ENCODE measurements at regions not wholly inside any gene's neighbourhood (a gene's known extent, or its start where the extent isn't known, plus 50 kb on each side); places are given as distances from the start of the nearest gene placed in this dataset.
A peak's percentile ranks its signal among the peaks of the same experiment; 100 is the strongest.

DNA sequence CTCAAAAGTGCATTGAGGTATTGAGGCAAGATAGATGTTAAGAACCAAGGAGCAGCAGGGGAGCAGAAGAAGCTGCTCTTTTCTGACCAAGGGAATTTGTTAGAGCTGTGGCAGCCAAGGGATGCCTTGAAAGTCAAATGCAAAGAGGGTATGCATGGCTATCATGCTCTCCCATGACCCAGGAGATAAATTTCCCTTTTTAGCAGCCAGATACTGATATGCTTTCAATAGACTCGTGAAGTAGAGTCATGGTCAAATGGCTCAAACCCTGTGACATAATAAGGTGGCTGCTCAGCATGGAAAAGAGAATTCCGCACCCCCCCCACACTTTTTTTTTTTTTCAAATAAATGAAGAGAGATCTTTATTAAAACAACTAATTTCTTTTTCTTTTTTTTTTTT, 180.9 kb upstream of the ACTBL2 start:
- no peaks in the 10 kb centered on the region for H3K36me3 Mint-ChIP-seq (ENCODE audit: low read depth)
- H3K27ac Mint-ChIP-seq (ENCODE audit: unreplicated experiment), result no peak overlapping the region
- peaks cover 6% of the 10 kb centered on the region for H3K9me3 Mint-ChIP-seq
- H3K27me3 Mint-ChIP-seq (ENCODE audit: low read depth), result no peaks in the 10 kb centered on the region
- no peak for TF ChIP-seq CTCF (conservative IDR thresholded peaks at IDR 0.05)
- no peak overlapping the region for H3K4me3 Mint-ChIP-seq
- H3K4me1 Mint-ChIP-seq, result peaks cover 26% of the 10 kb centered on the region
- DNase-seq (ENCODE audit: low read depth, low spot score), result no peak

DNA sequence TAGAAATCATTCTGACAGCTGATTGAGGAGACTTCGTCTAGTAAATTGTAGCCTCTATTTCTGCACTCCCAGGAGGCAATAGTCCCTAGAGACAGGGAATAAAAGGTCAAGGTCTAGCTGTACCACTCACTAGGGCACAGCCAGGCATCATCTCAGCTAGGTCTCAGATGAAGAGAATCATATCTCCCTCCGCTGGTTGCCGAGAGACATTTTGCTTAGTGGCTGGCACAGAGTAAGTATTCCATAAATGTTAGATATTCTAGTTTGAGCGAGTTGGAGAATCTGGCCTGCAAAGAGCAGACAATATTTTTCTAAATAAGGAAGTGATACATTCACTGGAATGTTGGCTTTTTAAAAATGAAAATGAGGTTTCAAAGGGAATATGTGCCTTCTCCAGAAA, 180.4 kb upstream of the ACTBL2 start:
- no peak for DNase-seq (ENCODE audit: low read depth, low spot score)
- no peak overlapping the region for H3K4me3 Mint-ChIP-seq
- no peak overlapping the region for H3K27ac Mint-ChIP-seq (ENCODE audit: unreplicated experiment)
- peaks cover 6% of the 10 kb centered on the region for H3K9me3 Mint-ChIP-seq
- H3K4me1 Mint-ChIP-seq, result peaks cover 31% of the 10 kb centered on the region
- no peak for TF ChIP-seq CTCF (conservative IDR thresholded peaks at IDR 0.05)
- H3K27me3 Mint-ChIP-seq (ENCODE audit: low read depth), result no peaks in the 10 kb centered on the region
- H3K36me3 Mint-ChIP-seq (ENCODE audit: low read depth), result no peaks in the 10 kb centered on the region

DNA sequence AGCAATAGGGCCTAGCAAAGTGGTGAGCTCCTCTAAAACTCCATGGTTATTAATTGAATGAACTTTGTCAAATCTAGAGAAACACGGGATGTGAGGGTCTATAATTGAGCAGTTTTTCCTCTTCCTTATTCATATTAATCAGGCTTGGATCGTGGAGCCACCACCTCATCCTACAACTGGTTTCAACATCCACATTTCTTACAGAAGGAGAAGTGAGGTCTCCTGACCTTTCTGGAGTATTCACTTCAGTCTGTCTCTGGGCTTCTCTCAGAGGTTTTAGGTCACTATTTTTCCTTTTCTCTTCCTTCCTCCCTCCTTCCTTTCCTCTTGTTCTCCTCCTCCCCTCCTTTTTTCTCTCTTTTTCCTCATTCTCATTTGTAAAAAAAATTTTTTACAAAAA, 177.3 kb upstream of the ACTBL2 start:
- Mint-ChIP-seq H3K27ac (ENCODE audit: unreplicated experiment) (no peak overlapping the region), H3K4me3 (no peak overlapping the region), H3K36me3 (ENCODE audit: low read depth) (no peaks in the 10 kb centered on the region), H3K4me1 (peaks cover 43% of the 10 kb centered on the region), H3K9me3 (peaks cover 14% of the 10 kb centered on the region), H3K27me3 (ENCODE audit: low read depth) (no peaks in the 10 kb centered on the region)
- TF ChIP-seq CTCF (conservative IDR thresholded peaks at IDR 0.05), result no peak
- DNase-seq (ENCODE audit: low read depth, low spot score), result no peak

DNA sequence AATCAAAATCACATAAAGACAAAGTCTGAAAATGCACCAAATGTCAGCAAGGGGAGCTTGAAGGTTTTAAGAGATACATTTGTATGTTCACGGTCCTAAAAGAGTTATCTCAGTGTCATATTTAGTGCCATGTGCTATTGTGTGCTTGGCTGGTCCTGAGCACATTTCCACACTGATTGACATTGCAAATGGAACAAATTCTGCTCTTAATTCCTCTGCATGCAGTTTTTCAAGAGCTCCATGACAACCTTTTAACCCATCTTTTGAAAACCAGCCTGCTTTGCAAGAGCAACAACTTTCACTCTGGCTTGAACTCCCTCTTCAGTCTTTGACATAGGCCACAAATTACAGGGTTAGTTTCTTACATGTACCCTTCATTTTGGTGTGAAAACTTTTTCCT, 175.4 kb upstream of the ACTBL2 start:
- Mint-ChIP-seq H3K27ac (ENCODE audit: unreplicated experiment) (peak overlapping the region; percentile 6), H3K27me3 (ENCODE audit: low read depth) (no peaks in the 10 kb centered on the region)
- no peak for TF ChIP-seq CTCF (conservative IDR thresholded peaks at IDR 0.05)

GRCh38 chr5:57655228-57655627, 172.6 kb upstream of the ACTBL2 start:
- Mint-ChIP-seq H3K9me3 (peaks cover 13% of the 10 kb centered on the region), H3K4me1 (peaks cover 36% of the 10 kb centered on the region), H3K27ac (ENCODE audit: unreplicated experiment) (no peak overlapping the region), H3K4me3 (no peak overlapping the region), H3K36me3 (ENCODE audit: low read depth) (peaks cover under 1% of the 10 kb centered on the region), H3K27me3 (ENCODE audit: low read depth) (no peaks in the 10 kb centered on the region)
- DNase-seq (ENCODE audit: low read depth, low spot score), result no peak
- no peak for TF ChIP-seq CTCF (conservative IDR thresholded peaks at IDR 0.05)

More for the DNA sequence above, 175.4 kb upstream of the ACTBL2 start:
- Mint-ChIP-seq H3K4me3 (peak overlapping the region; percentile 18), H3K4me1 (peaks cover 41% of the 10 kb centered on the region), H3K36me3 (ENCODE audit: low read depth) (no peaks in the 10 kb centered on the region), H3K9me3 (peaks cover 14% of the 10 kb centered on the region)
- DNase-seq (ENCODE audit: low read depth, low spot score), result no peak
